OCI-LY3 (cell line): ENCODE measurements at regions not wholly inside any gene's neighbourhood (a gene's known extent, or its start where the extent isn't known, plus 50 kb on each side); places are given as distances from the start of the nearest gene placed in this dataset.

Experiments
- CTCF ChIP-seq: fragments of 200-600, 300-600 bp; sonication (generic); IDR thresholded peaks from 2 replicates; pipeline ENCODE4 v1.5.1; 2014; ENCODE audit warnings: antibody characterized with exemption, low read length, low read depth
- EZH2phosphoT487 ChIP-seq: fragments of 200-600 bp; shearing (Covaris generic); IDR thresholded peaks from 2 replicates; pipeline ENCODE4 v1.6.1; 2018; ENCODE audit warnings: antibody characterized with exemption, mixed run types, low read depth

- TF ChIP-seq CTCF (no peak), EZH2phosphoT487 (no peak)
Observed at GRCh38 chr4:1579901-1580691, 104.0 kb downstream of the FAM53A start.
